SK-N-SH treated with all-trans-retinoic acid at 6 μM for 48 hours (cell line): ENCODE measurements at regions not wholly inside any gene's neighbourhood (a gene's known extent, or its start where the extent isn't known, plus 50 kb on each side); places are given as distances from the start of the nearest gene placed in this dataset.

ENCODE experiments used
- ATAC-seq: fragments of 200-7000 bp; cut with Tn5 transposase; 3 replicates; pipeline ENCODE4 v1.9.1; 2020; ENCODE audit warnings: mild to moderate bottlenecking, moderate library complexity
- ARNTL ChIP-seq: fragments of 450-650 bp; formaldehyde crosslinking; IDR thresholded peaks from 2 replicates; pipeline ENCODE4 v1.5.0; 2020; ENCODE audit warnings: low read depth, mild to moderate bottlenecking, moderate library complexity, borderline replicate concordance
- BACH2 ChIP-seq: fragments of 250-450 bp; sonication (Bioruptor Pico); IDR thresholded peaks from 2 replicates; pipeline ENCODE4 v1.9.0; 2021; ENCODE audit warnings: mild to moderate bottlenecking, borderline replicate concordance
- CREB5 ChIP-seq: fragments of 250-450 bp; sonication (Bioruptor Pico); IDR thresholded peaks from 2 replicates; pipeline ENCODE4 v1.5.1; 2020; ENCODE audit warnings: low read depth, mild to moderate bottlenecking, moderate library complexity
- ESRRG ChIP-seq: fragments of 250-450 bp; sonication (Bioruptor Pico); IDR thresholded peaks from 2 replicates; pipeline ENCODE4 v1.6.1; 2021; ENCODE audit warnings: mild to moderate bottlenecking
- GLIS3 ChIP-seq: fragments of 250-450 bp; sonication (Bioruptor Pico); IDR thresholded peaks from 2 replicates; pipeline ENCODE4 v1.5.0; 2020; ENCODE audit warnings: mild to moderate bottlenecking, moderate library complexity
- ISL1 ChIP-seq: fragments of 250-450 bp; sonication (Bioruptor Pico); IDR thresholded peaks from 2 replicates; pipeline ENCODE4 v2.1.2; 2022; ENCODE audit warnings: mild to moderate bottlenecking, moderate library complexity
- OSR1 ChIP-seq: fragments of 250-450 bp; sonication (Bioruptor Pico); IDR thresholded peaks from 2 replicates; pipeline ENCODE4 v1.8.0; 2022; ENCODE audit warnings: moderate library complexity, mild to moderate bottlenecking, inconsistent platforms
- PATZ1 ChIP-seq: fragments of 250-450 bp; sonication (Bioruptor Pico); IDR thresholded peaks from 2 replicates; pipeline ENCODE4 v1.8.0; 2020; ENCODE audit warnings: mild to moderate bottlenecking, moderate library complexity, borderline replicate concordance
- POU6F1 ChIP-seq: fragments of 250-450 bp; sonication (Bioruptor Pico); IDR thresholded peaks from 2 replicates; pipeline ENCODE4 v1.8.0; 2021; ENCODE audit warnings: low read depth, mild to moderate bottlenecking, moderate library complexity, borderline replicate concordance
- PPARA ChIP-seq: fragments of 250-450 bp; sonication (Bioruptor Pico); IDR thresholded peaks from 2 replicates; pipeline ENCODE4 v1.5.0; 2020; ENCODE audit warnings: mild to moderate bottlenecking, borderline replicate concordance
- RARB ChIP-seq: fragments of 250-450 bp; sonication (Bioruptor Pico); IDR thresholded peaks from 2 replicates; pipeline ENCODE4 v1.8.0; 2021; ENCODE audit warnings: mild to moderate bottlenecking, moderate library complexity
- SNAI2 ChIP-seq: fragments of 250-450 bp; sonication (Bioruptor Pico); IDR thresholded peaks from 2 replicates; pipeline ENCODE4 v1.5.0; 2020; ENCODE audit warnings: mild to moderate bottlenecking, moderate library complexity
- TOX ChIP-seq: fragments of 250-450 bp; sonication (Bioruptor Pico); IDR thresholded peaks from 2 replicates; pipeline ENCODE4 v1.8.0; 2021; ENCODE audit warnings: mild to moderate bottlenecking, moderate library complexity, borderline replicate concordance
- ZC3H10 ChIP-seq: fragments of 250-450 bp; sonication (Bioruptor Pico); IDR thresholded peaks from 2 replicates; pipeline ENCODE4 v1.5.1; 2021; ENCODE audit warnings: mild to moderate bottlenecking, moderate library complexity
- ZFP3 ChIP-seq: fragments of 250-450 bp; sonication (Bioruptor Pico); IDR thresholded peaks from 2 replicates; pipeline ENCODE4 v1.5.0; 2020; ENCODE audit warnings: mild to moderate bottlenecking, moderate library complexity
- ZFP30 ChIP-seq: fragments of 450-650 bp; formaldehyde crosslinking; IDR thresholded peaks from 2 replicates; pipeline ENCODE4 v1.5.0; 2022; ENCODE audit warnings: mild to moderate bottlenecking, moderate library complexity
- ZNF565 ChIP-seq: fragments of 450-650 bp; formaldehyde crosslinking; conservative IDR thresholded peaks from 2 replicates; pipeline ENCODE4 v1.5.0; 2020; ENCODE audit warnings: low read depth, mild to moderate bottlenecking, moderate library complexity
- ZNF70 ChIP-seq: fragments of 450-650 bp; formaldehyde crosslinking; IDR thresholded peaks from 2 replicates; pipeline ENCODE4 v1.5.0; 2020; ENCODE audit warnings: mild to moderate bottlenecking, moderate library complexity
- ZNF8 ChIP-seq: fragments of 450-650 bp; formaldehyde crosslinking; IDR thresholded peaks from 2 replicates; pipeline ENCODE4 v1.5.0; 2020; ENCODE audit warnings: mild to moderate bottlenecking, moderate library complexity
- TF ChIP-seq, protein P1 (sequence below): fragments of 250-450 bp; sonication (Bioruptor Pico); IDR thresholded peaks from 2 replicates; pipeline ENCODE4 v1.5.1; 2021; ENCODE audit warnings: mild to moderate bottlenecking, moderate library complexity

GRCh38 chr2:128812183-128812940 lies 493.7 kb upstream of the HS6ST1 start:
- no peak for TF ChIP-seq POU6F1 (CRISPR knock-in tag)
- no peak for TF ChIP-seq CREB5 (CRISPR knock-in tag)
- no peak for TF ChIP-seq ESRRG
- TF ChIP-seq OSR1 (CRISPR knock-in tag), result no peak
- TF ChIP-seq ZNF565, result no peak
- no peak for TF ChIP-seq ZFP30 (CRISPR knock-in tag)
- no peak for TF ChIP-seq PPARA (CRISPR knock-in tag)
- no peak for TF ChIP-seq PATZ1 (CRISPR knock-in tag)
- TF ChIP-seq TOX (CRISPR knock-in tag), result no peak
- TF ChIP-seq BACH2 (CRISPR knock-in tag), result no peak
- TF ChIP-seq, protein P1, sequence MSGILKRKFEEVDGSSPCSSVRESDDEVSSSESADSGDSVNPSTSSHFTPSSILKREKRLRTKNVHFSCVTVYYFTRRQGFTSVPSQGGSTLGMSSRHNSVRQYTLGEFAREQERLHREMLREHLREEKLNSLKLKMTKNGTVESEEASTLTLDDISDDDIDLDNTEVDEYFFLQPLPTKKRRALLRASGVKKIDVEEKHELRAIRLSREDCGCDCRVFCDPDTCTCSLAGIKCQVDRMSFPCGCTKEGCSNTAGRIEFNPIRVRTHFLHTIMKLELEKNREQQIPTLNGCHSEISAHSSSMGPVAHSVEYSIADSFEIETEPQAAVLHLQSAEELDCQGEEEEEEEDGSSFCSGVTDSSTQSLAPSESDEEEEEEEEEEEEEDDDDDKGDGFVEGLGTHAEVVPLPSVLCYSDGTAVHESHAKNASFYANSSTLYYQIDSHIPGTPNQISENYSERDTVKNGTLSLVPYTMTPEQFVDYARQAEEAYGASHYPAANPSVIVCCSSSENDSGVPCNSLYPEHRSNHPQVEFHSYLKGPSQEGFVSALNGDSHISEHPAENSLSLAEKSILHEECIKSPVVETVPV, result no peak
- no peak for TF ChIP-seq ZNF70
- no peak for TF ChIP-seq ZFP3 (CRISPR knock-in tag)
- no peak for TF ChIP-seq ZC3H10 (CRISPR knock-in tag)
- TF ChIP-seq ISL1 (CRISPR knock-in tag), result no peak
- no peak for TF ChIP-seq GLIS3 (CRISPR knock-in tag)
- ATAC-seq, result no peak

- TF ChIP-seq ZNF8 (CRISPR knock-in tag) (no peak), ISL1 (CRISPR knock-in tag) (no peak), ARNTL (CRISPR knock-in tag) (no peak), GLIS3 (CRISPR knock-in tag) (no peak)
- ATAC-seq, result no peak
Measured at GRCh38 chr2:128813352-128814034, 494.8 kb upstream of the HS6ST1 start.

GRCh38 chr2:128815248-128815647 lies 496.6 kb upstream of the HS6ST1 start:
- ATAC-seq, result no peak
- TF ChIP-seq ZNF565 (no peak), ZNF70 (no peak), POU6F1 (CRISPR knock-in tag) (no peak)

- ATAC-seq, result no peak
- TF ChIP-seq ISL1 (CRISPR knock-in tag) (no peak), ZNF565 (no peak), RARB (no peak), ZFP30 (CRISPR knock-in tag) (no peak), ZNF8 (CRISPR knock-in tag) (no peak), PPARA (CRISPR knock-in tag) (no peak), ARNTL (CRISPR knock-in tag) (no peak), ZFP3 (CRISPR knock-in tag) (no peak), ESRRG (no peak), CREB5 (CRISPR knock-in tag) (no peak), GLIS3 (CRISPR knock-in tag) (no peak), PATZ1 (CRISPR knock-in tag) (no peak), SNAI2 (CRISPR knock-in tag) (no peak), ZC3H10 (CRISPR knock-in tag) (no peak), OSR1 (CRISPR knock-in tag) (no peak), ZNF70 (no peak)
- TF ChIP-seq, protein P1, result no peak
Measured at GRCh38 chr2:128817171-128817570, 498.5 kb upstream of the HS6ST1 start.
